ENCODE measurements at regions not wholly inside any gene's neighbourhood (a gene's known extent, or its start where the extent isn't known, plus 50 kb on each side); places are given as distances from the start of the nearest gene placed in this dataset.

DNA sequence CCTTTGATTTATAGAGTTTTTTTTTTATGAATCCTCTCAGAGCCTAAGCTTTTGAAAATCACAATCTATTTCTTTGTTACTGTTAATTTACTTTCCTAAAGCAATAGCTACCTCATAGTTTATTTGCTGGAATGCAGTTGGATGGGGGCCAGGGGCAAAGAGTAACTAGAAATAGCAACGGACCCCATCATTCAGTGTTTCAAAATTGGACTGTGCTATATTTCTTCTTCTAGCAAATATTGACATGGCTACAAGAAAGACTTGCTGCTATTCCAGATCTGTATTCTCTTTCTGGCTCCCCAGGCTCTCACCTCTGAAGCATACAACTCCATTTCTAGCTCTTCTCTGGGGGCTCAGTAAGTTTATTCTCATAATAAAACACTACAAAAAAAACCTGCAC is 661.6 kb upstream of the NRG3 start:
- TF ChIP-seq ISL1 (CRISPR knock-in tag; IDR thresholded peaks at IDR 0.05): no peak
- TF ChIP-seq ESRRG (CRISPR knock-in tag; IDR thresholded peaks at IDR 0.05): no peak
- TF ChIP-seq ZFP3 (CRISPR knock-in tag; IDR thresholded peaks at IDR 0.05): no peak
- TF ChIP-seq POU6F1 (CRISPR knock-in tag; IDR thresholded peaks at IDR 0.05; ENCODE audit: borderline replicate concordance, low read depth): no peak
- TF ChIP-seq ZFP30 (CRISPR knock-in tag; IDR thresholded peaks at IDR 0.05): no peak
- no peak for TF ChIP-seq ZNF8 (CRISPR knock-in tag; IDR thresholded peaks at IDR 0.05)
- TF ChIP-seq ARNTL (CRISPR knock-in tag; IDR thresholded peaks at IDR 0.05; ENCODE audit: borderline replicate concordance, low read depth): no peak
